GM12872 (cell line): ENCODE measurements at regions not wholly inside any gene's neighbourhood (a gene's known extent, or its start where the extent isn't known, plus 50 kb on each side); places are given as distances from the start of the nearest gene placed in this dataset.

Experiments used
- CTCF ChIP-seq: IDR thresholded peaks from 3 replicates; pipeline ENCODE4 v1.5.1; 2011; ENCODE audit warnings: low read depth, mild to moderate bottlenecking, low read length, moderate library complexity; ENCODE audit not compliant: insufficient read depth

- no peak for TF ChIP-seq CTCF
These were observed 183.6 kb upstream of the RAB4A start for GRCh38 chr1:229087339-229087738.

- TF ChIP-seq CTCF: no peak
These were observed 183.0 kb upstream of the RAB4A start for GRCh38 chr1:229087906-229088305.

DNA sequence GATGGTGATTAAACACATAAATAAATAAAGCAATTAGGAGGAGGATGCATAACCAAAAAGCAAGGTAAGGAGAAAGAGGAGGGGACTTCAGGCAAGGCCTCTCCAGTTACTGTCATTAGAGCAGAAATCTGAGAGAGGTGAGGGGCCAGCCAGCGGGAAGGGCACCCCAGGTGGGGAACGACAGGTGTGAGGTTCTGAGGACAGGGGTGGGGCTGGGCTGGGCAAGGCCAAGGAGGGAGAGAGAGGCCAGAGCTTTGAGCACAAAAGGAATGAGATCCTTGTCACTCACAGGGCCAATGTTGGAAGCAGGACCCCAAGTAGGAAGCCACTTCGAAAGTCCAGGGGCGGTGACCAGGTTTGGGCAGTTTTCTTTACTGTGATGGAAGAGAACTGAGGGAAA, 182.2 kb upstream of the RAB4A start:
- no peak for TF ChIP-seq CTCF

- no peak for TF ChIP-seq CTCF
These were observed 181.2 kb upstream of the RAB4A start for GRCh38 chr1:229089586-229090208.

GRCh38 chr1:229091721-229092136, 179.2 kb upstream of the RAB4A start:
- TF ChIP-seq CTCF: no peak

DNA sequence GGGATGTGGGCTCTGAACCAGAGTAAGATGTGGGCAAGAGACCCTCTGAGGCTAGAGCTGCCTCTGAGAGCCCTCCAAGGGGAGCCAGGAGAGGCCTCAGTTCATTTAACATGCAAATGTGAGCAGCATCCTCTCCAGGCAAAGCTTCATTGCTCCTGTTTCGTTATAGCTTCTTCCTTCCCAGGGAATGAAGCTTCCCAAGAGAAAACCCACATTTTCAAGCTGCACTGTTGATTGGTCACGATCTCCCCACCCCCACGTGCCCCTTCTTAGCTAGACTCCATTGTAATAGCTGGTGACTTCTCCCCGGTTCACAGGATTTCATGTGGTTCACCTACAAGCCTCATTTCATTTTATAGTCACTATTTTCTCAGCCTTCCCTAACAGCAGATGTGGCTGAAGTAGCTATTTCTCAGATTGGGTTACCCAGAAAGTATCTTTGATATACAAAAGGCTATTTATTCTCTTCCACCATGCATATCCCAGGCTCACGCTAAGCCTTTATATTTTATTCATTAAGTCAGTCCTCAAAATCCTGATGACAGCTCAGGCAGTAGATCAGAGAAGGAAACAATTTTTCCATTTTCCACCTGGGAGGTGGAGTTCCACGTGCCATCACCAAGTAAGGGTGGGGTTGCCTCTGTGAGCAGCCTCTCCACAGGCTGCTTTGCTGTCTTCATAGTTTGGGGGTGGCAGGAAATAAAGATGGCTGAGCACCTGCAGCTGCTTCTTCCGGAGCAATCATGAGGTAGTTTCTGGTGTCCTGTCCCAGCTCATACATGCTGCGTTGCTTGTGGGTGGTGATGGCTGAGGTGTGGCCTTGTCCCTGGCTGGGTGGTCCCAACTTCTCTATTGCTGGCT, 178.3 kb upstream of the RAB4A start:
- TF ChIP-seq CTCF: no peak

GRCh38 chr1:229093238-229093540, 177.7 kb upstream of the RAB4A start:
- no peak for TF ChIP-seq CTCF
